G401 (cell line): ENCODE measurements at regions not wholly inside any gene's neighbourhood (a gene's known extent, or its start where the extent isn't known, plus 50 kb on each side); places are given as distances from the start of the nearest gene placed in this dataset.
"Not testable (repeated sequence)": the region's sequence is repeated elsewhere in the genome, so short reads cannot be mapped to it uniquely, and the experiment has no call there.

ENCODE experiments used
- DNase-seq: peaks from one replicate; pipeline ENCODE4 v3.0.0-alpha.2; 2015; ENCODE audit warnings: low spot score
- in situ Hi-C: cut with HindIII; loops from 2 replicates; pipeline ENCODE4 v1.10.0; 2016; ENCODE audit warnings: low sequenced_read_pairs, mixed read lengths

- no peak for DNase-seq
- in situ Hi-C loops: no loop called here
These were observed 255.9 kb downstream of the SOX9 start for GRCh38 chr17:72376526-72377345.

- in situ Hi-C loops: no loop called here
- no peak for DNase-seq
These were observed 257.9 kb downstream of the SOX9 start for GRCh38 chr17:72378414-72379390.

- no peak for DNase-seq
- in situ Hi-C loops: no loop called here
These were observed 258.7 kb downstream of the SOX9 start for GRCh38 chr17:72379516-72379915.

GRCh38 chr17:72380120-72380519 is 259.3 kb downstream of the SOX9 start:
- no peak for DNase-seq
- in situ Hi-C loops: no loop called here

GRCh38 chr17:72380737-72381136 is 259.9 kb downstream of the SOX9 start:
- in situ Hi-C loops: no loop called here
- DNase-seq: no peak

GRCh38 chr17:72381597-72382397 is 261.0 kb downstream of the SOX9 start:
- in situ Hi-C loops: no loop called here
- no peak for DNase-seq

- no peak for DNase-seq
- in situ Hi-C loops: no loop called here
These were observed 262.3 kb downstream of the SOX9 start for GRCh38 chr17:72382971-72383722.

- no peak for DNase-seq
- in situ Hi-C loops: no loop called here
These were observed 264.7 kb downstream of the SOX9 start for GRCh38 chr17:72385475-72385874.

GRCh38 chr17:72386173-72386572 is 265.4 kb downstream of the SOX9 start:
- in situ Hi-C loops, DNase-seq: not testable (repeated sequence)

GRCh38 chr17:72386619-72387237 is 265.9 kb downstream of the SOX9 start:
- no peak for DNase-seq
- in situ Hi-C loops: no loop called here

- in situ Hi-C loops: no loop called here
- no peak for DNase-seq
These were observed 266.7 kb downstream of the SOX9 start for GRCh38 chr17:72387487-72387886.

- DNase-seq: no peak
- in situ Hi-C loops: no loop called here
These were observed 267.1 kb downstream of the SOX9 start for GRCh38 chr17:72387969-72388368.

GRCh38 chr17:72388765-72389473 is 268.1 kb downstream of the SOX9 start:
- no peak for DNase-seq

GRCh38 chr17:72390675-72391508 is 270.1 kb downstream of the SOX9 start:
- no peak for DNase-seq
- in situ Hi-C loops: no loop called here

More at GRCh38 chr17:72388765-72389473, 268.1 kb downstream of the SOX9 start:
- in situ Hi-C loops: no loop called here

GRCh38 chr17:72392056-72393010 is 271.5 kb downstream of the SOX9 start:
- in situ Hi-C loops: no loop called here
- no peak for DNase-seq

GRCh38 chr17:72393553-72393952 is 272.7 kb downstream of the SOX9 start:
- in situ Hi-C loops: no loop called here
- no peak for DNase-seq
